IMR-90 (cell line): ENCODE measurements at regions not wholly inside any gene's neighbourhood (a gene's known extent, or its start where the extent isn't known, plus 50 kb on each side); places are given as distances from the start of the nearest gene placed in this dataset.

Source experiments
- ATAC-seq: fragments of 200-7000 bp; cut with Tn5 transposase; 2 replicates; pipeline ENCODE4 v1.9.1; 2020; ENCODE audit warnings: low read depth, mild to moderate bottlenecking, moderate library complexity
- BruUV-seq: library from RNA; stranded (reverse); fragments of 400-500 nt; replicated peaks from 2 replicates; lab custom pipeline; 2021; lab: Mats Ljungman, UMichigan
- CTCF ChIA-PET: fragments of 300-600 bp; formaldehyde crosslinking; extraction: SDS; loops from one replicate; lab custom pipeline; 2021; ENCODE audit warnings: antibody characterized with exemption; lab: Yijun Ruan, JAX
- POLR2A ChIA-PET: fragments of 300-600 bp; sonication (Branson Sonifier 250); formaldehyde crosslinking; loops from one replicate; lab custom pipeline; 2022; ENCODE audit warnings: antibody characterized with exemption; ENCODE audit not compliant: unreplicated experiment; lab: Charles Lee
- DNase-seq: peaks from one replicate; pipeline ENCODE4 v3.0.0; 2013
- H2AFZ ChIP-seq: replicated peaks from 2 replicates; pipeline ENCODE3; 2013; ENCODE audit warnings: low read length, mild to moderate bottlenecking; ENCODE audit not compliant: poor library complexity
- H2AK5ac ChIP-seq: 2 replicates; pipeline ENCODE4 v1.6.1; 2013; ENCODE audit warnings: low read depth, low read length, inconsistent platforms
- H2AK9ac ChIP-seq: replicated peaks from 2 replicates; pipeline ENCODE3; 2013; ENCODE audit warnings: mild to moderate bottlenecking, low read depth, low read length, moderate library complexity; ENCODE audit not compliant: poor library complexity
- H2BK120ac ChIP-seq: 2 replicates; pipeline ENCODE4 v1.6.1; 2013; ENCODE audit warnings: low read depth, low read length, inconsistent platforms
- H2BK15ac ChIP-seq: 3 replicates; pipeline ENCODE4 v1.6.1; 2013; ENCODE audit warnings: low read depth, low read length, inconsistent platforms
- H2BK20ac ChIP-seq: 2 replicates; pipeline ENCODE4 v1.6.1; 2013; ENCODE audit warnings: low read depth, mild to moderate bottlenecking, inconsistent platforms, low read length, moderate library complexity
- H2BK5ac ChIP-seq: 2 replicates; pipeline ENCODE4 v1.6.1; 2013; ENCODE audit warnings: mild to moderate bottlenecking, low read depth, low read length, inconsistent platforms; ENCODE audit not compliant: poor library complexity, severe bottlenecking
- H3K14ac ChIP-seq: replicated peaks from 2 replicates; pipeline ENCODE4 v1.6.1; 2013; ENCODE audit warnings: low read depth, low read length, inconsistent platforms
- H3K18ac ChIP-seq: 2 replicates; pipeline ENCODE4 v1.6.1; 2013; ENCODE audit warnings: low read depth, low read length, control low read depth
- H3K23ac ChIP-seq: 2 replicates; pipeline ENCODE4 v1.6.1; 2013; ENCODE audit warnings: low read depth, low read length, inconsistent platforms
- H3K27ac ChIP-seq: 2 replicates; pipeline ENCODE4 v1.5.1; 2013; ENCODE audit warnings: mild to moderate bottlenecking, control low read depth, low read length; ENCODE audit not compliant: insufficient read depth
- H3K27me3 ChIP-seq: 2 replicates; pipeline ENCODE4 v1.6.1; 2013; ENCODE audit warnings: low read length; ENCODE audit not compliant: control insufficient read depth, insufficient read depth
- H3K36me3 ChIP-seq: 2 replicates; pipeline ENCODE4 v1.6.1; 2013; ENCODE audit warnings: low read length, mixed read lengths; ENCODE audit not compliant: control insufficient read depth, insufficient read depth
- H3K4ac ChIP-seq: 2 replicates; pipeline ENCODE4 v1.6.1; 2013; ENCODE audit warnings: low read depth, low read length, inconsistent platforms
- H3K4me1 ChIP-seq: 2 replicates; pipeline ENCODE4 v1.6.1; 2013; ENCODE audit warnings: low read length, mixed read lengths; ENCODE audit not compliant: control insufficient read depth, insufficient read depth
- H3K4me2 ChIP-seq: 2 replicates; pipeline ENCODE4 v1.6.1; 2013; ENCODE audit warnings: low read depth, mild to moderate bottlenecking, control low read depth, low read length, moderate library complexity
- H3K4me3 ChIP-seq: 2 replicates; pipeline ENCODE4 v1.5.1; 2013; ENCODE audit warnings: low read depth, mild to moderate bottlenecking, control low read depth, low read length, moderate library complexity; ENCODE audit not compliant: insufficient read depth
- H3K56ac ChIP-seq: 2 replicates; pipeline ENCODE4 v1.6.1; 2013; ENCODE audit warnings: low read length, inconsistent platforms; ENCODE audit not compliant: insufficient read depth; ENCODE audit errors: extremely low read depth
- H3K79me1 ChIP-seq, 2 experiments: 2 replicates each; pipeline ENCODE4 v1.6.1; 2013; ENCODE audit warnings: low read length in 2 of 2, inconsistent platforms in 1 of 2, low read depth in 1 of 2
- H3K9ac ChIP-seq: 2 replicates; pipeline ENCODE4 v1.6.1; 2013; ENCODE audit warnings: low read depth, low read length, control low read depth
- H3K9me1 ChIP-seq: 2 replicates; pipeline ENCODE4 v1.6.1; 2013; ENCODE audit warnings: low read length, inconsistent platforms; ENCODE audit not compliant: insufficient read depth
- H3K9me3 ChIP-seq: 2 replicates; pipeline ENCODE4 v1.6.1; 2013; ENCODE audit warnings: low read length; ENCODE audit not compliant: control insufficient read depth, insufficient read depth
- H4K20me1 ChIP-seq: 2 replicates; pipeline ENCODE4 v1.6.1; 2013; ENCODE audit warnings: low read length, inconsistent platforms; ENCODE audit not compliant: insufficient read depth
- H4K5ac ChIP-seq: 2 replicates; pipeline ENCODE4 v1.6.1; 2013; ENCODE audit warnings: mild to moderate bottlenecking, low read depth, low read length, control low read depth
- H4K8ac ChIP-seq, 2 experiments: 2 replicates each; pipeline ENCODE4 v1.6.1; 2013; ENCODE audit warnings: low read depth in 2 of 2, low read length in 2 of 2, control low read depth in 1 of 2, inconsistent platforms in 1 of 2
- H4K91ac ChIP-seq: 2 replicates; pipeline ENCODE4 v1.6.1; 2013; ENCODE audit warnings: low read depth, low read length, inconsistent platforms; ENCODE audit not compliant: insufficient read depth
- BHLHE40 ChIP-seq: fragments of 150-350 bp; IDR thresholded peaks from 2 replicates; pipeline ENCODE4 v1.6.1; 2016; ENCODE audit warnings: mild to moderate bottlenecking, low read depth, low read length
- CEBPB ChIP-seq: IDR thresholded peaks from 2 replicates; pipeline ENCODE4 v1.6.1; 2012; ENCODE audit warnings: low read depth, low read length, improper control_type of control experiment
- CHD1 ChIP-seq: IDR thresholded peaks from 2 replicates; pipeline ENCODE4 v1.6.1; 2012; ENCODE audit warnings: low read depth, low read length, improper control_type of control experiment
- FOS ChIP-seq: fragments of 150-350 bp; IDR thresholded peaks from 2 replicates; pipeline ENCODE4 v1.6.1; 2016; ENCODE audit warnings: low read depth, low read length
- MAFK ChIP-seq: IDR thresholded peaks from 2 replicates; pipeline ENCODE4 v1.6.1; 2012; ENCODE audit warnings: low read depth, low read length, improper control_type of control experiment
- MAZ ChIP-seq: IDR thresholded peaks from 2 replicates; pipeline ENCODE4 v1.6.1; 2012; ENCODE audit warnings: low read depth, mild to moderate bottlenecking, low read length, improper control_type of control experiment, moderate library complexity, borderline replicate concordance
- MXI1 ChIP-seq: IDR thresholded peaks from 2 replicates; pipeline ENCODE4 v1.6.1; 2012; ENCODE audit warnings: low read depth, mild to moderate bottlenecking, low read length, moderate library complexity, borderline replicate concordance
- RAD21 ChIP-seq: IDR thresholded peaks from 2 replicates; pipeline ENCODE4 v1.6.1; 2012; ENCODE audit warnings: low read length, improper control_type of control experiment
- RCOR1 ChIP-seq: IDR thresholded peaks from 2 replicates; pipeline ENCODE4 v1.6.1; 2012; ENCODE audit warnings: mild to moderate bottlenecking, low read length, improper control_type of control experiment; ENCODE audit not compliant: insufficient replicate concordance
- RFX5 ChIP-seq: IDR thresholded peaks from 2 replicates; pipeline ENCODE4 v1.8.0; 2012; ENCODE audit warnings: low read depth, mild to moderate bottlenecking, low read length, moderate library complexity
- SMC3 ChIP-seq: fragments of 150-350 bp; IDR thresholded peaks from 2 replicates; pipeline ENCODE4 v1.6.1; 2016; ENCODE audit warnings: low read depth, mild to moderate bottlenecking, antibody characterized with exemption, low read length, moderate library complexity
- WGBS, 2 experiments: methylation state at CpG; one replicate each; pipeline versions ENCODE4 v1.1.5 to v1.1.7; 2013; ENCODE audit warnings: missing lambda C conversion rate in 2 of 2; ENCODE audit not compliant: insufficient read length in 1 of 2; ENCODE audit errors: extremely low coverage in 2 of 2; 5-methylcytosine and 5-hydroxymethylcytosine counted together
- dilution Hi-C: fragments of 300-500 bp; cut with HindIII; formaldehyde crosslinking; loops from one replicate; pipeline ENCODE4 v1.14.3; 2018; ENCODE audit warnings: low sequenced_read_pairs; ENCODE audit not compliant: unreplicated experiment
- in situ Hi-C: fragments of 300-500 bp; cut with MboI; formaldehyde crosslinking; loops from 3 replicates; pipeline ENCODE4 v1.14.3; 2019; ENCODE audit warnings: low sequenced_read_pairs, inconsistent platforms, mixed read lengths
- intact Hi-C: fragments of 100-400 bp; cut with micrococcal nuclease; formaldehyde crosslinking; loops from 2 replicates; pipeline ENCODE4 v1.10.0; 2022
- TF ChIP-seq, protein P1 (sequence below): conservative IDR thresholded peaks from 2 replicates; pipeline ENCODE4 v1.5.1; 2012; ENCODE audit warnings: mild to moderate bottlenecking, low read depth, low read length, improper control_type of control experiment
- TF ChIP-seq, protein P2 (sequence below): fragments of 150-350 bp; IDR thresholded peaks from 2 replicates; pipeline ENCODE4 v1.6.1; 2016; ENCODE audit warnings: low read depth, mild to moderate bottlenecking, low read length, moderate library complexity, borderline replicate concordance
- TF ChIP-seq, protein P3 (sequence below): fragments of 150-350 bp; IDR thresholded peaks from 2 replicates; pipeline ENCODE4 v1.6.1; 2017; ENCODE audit warnings: mild to moderate bottlenecking, antibody characterized with exemption, low read length, low read depth

DNA sequence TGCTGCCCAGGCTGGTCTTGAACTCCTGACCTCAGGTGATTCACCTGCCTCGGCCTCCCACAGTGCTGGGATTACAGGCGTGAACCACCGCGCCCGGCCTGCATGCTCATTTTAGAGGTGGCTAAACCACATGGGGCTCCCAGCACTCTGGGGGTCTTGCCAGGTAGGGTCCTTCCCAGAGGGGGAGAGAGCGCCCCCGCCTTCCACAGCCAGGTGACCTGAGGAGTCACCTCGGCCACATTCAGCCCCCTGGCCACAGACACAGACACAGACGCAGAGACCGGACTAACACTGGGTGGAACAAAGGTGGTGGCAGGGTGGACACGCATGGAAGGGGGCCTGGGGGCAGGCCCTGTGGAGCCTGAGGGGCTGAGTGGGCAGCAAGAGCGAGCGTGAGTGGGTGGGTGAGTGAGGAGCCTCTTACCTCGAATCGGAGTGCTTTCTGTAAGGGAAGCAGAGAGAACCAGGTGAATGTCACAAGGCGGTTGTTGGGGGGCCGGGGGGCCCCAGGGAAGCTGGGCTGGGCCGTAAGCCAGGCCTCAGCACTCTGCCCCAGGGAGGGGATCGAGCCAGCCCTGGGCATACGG, 80.1 kb downstream of the PTPRS start:
- no peak for DNase-seq
- H2AK5ac ChIP-seq: no peak overlapping the region

More for the DNA sequence above, 80.1 kb downstream of the PTPRS start:
- H3K9me1 ChIP-seq: 0 out of 2 replicates have a peak, but pooled peaks cover 2% of the 10 kb centered on the region
- intact Hi-C loops: no loop called here
- no peak overlapping the region for H3K23ac ChIP-seq
- H2BK120ac ChIP-seq: no peak overlapping the region
- no peak overlapping the region for H3K18ac ChIP-seq
- ChIA-PET CTCF (no interaction called here), POLR2A (no interaction called here)
- no peak overlapping the region for H2AFZ ChIP-seq
- no peak overlapping the region for H3K9ac ChIP-seq
- H3K4me2 ChIP-seq: no peak overlapping the region
- H3K14ac ChIP-seq: no peak overlapping the region
- no peak overlapping the region for H3K4ac ChIP-seq
- dilution Hi-C loops: no loop called here
- no peak for ATAC-seq
- H2BK20ac ChIP-seq: no peak overlapping the region
- H2BK15ac ChIP-seq: no peak overlapping the region
- H3K4me3 ChIP-seq: no peak overlapping the region
- H3K36me3 ChIP-seq: peaks cover 57% of the 10 kb centered on the region
- in situ Hi-C loops: no loop called here
- BruUV-seq: no TSS peak
- no peak overlapping the region for H2AK9ac ChIP-seq
- H2BK5ac ChIP-seq: no peak overlapping the region
- H3K79me1 ChIP-seq: no peaks in the 10 kb centered on the region
- WGBS, 2 experiments: 95% methylated on average over 4 of the region's 20 CpGs; no CpG with 5 or more reads in 1 of the 2 experiments
- H4K8ac ChIP-seq: no peak overlapping the region
- TF ChIP-seq, protein P1, sequence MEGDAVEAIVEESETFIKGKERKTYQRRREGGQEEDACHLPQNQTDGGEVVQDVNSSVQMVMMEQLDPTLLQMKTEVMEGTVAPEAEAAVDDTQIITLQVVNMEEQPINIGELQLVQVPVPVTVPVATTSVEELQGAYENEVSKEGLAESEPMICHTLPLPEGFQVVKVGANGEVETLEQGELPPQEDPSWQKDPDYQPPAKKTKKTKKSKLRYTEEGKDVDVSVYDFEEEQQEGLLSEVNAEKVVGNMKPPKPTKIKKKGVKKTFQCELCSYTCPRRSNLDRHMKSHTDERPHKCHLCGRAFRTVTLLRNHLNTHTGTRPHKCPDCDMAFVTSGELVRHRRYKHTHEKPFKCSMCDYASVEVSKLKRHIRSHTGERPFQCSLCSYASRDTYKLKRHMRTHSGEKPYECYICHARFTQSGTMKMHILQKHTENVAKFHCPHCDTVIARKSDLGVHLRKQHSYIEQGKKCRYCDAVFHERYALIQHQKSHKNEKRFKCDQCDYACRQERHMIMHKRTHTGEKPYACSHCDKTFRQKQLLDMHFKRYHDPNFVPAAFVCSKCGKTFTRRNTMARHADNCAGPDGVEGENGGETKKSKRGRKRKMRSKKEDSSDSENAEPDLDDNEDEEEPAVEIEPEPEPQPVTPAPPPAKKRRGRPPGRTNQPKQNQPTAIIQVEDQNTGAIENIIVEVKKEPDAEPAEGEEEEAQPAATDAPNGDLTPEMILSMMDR: no peak
- TF ChIP-seq RAD21 (no peak), FOS (no peak), MXI1 (no peak), CHD1 (no peak), CEBPB (no peak), MAFK (no peak), SMC3 (no peak), BHLHE40 (no peak), MAZ (no peak), RCOR1 (no peak), RFX5 (no peak)
- TF ChIP-seq, protein P2, sequence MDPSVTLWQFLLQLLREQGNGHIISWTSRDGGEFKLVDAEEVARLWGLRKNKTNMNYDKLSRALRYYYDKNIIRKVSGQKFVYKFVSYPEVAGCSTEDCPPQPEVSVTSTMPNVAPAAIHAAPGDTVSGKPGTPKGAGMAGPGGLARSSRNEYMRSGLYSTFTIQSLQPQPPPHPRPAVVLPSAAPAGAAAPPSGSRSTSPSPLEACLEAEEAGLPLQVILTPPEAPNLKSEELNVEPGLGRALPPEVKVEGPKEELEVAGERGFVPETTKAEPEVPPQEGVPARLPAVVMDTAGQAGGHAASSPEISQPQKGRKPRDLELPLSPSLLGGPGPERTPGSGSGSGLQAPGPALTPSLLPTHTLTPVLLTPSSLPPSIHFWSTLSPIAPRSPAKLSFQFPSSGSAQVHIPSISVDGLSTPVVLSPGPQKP: no peak
- TF ChIP-seq, protein P3, sequence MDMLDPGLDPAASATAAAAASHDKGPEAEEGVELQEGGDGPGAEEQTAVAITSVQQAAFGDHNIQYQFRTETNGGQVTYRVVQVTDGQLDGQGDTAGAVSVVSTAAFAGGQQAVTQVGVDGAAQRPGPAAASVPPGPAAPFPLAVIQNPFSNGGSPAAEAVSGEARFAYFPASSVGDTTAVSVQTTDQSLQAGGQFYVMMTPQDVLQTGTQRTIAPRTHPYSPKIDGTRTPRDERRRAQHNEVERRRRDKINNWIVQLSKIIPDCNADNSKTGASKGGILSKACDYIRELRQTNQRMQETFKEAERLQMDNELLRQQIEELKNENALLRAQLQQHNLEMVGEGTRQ: no peak
- no peak overlapping the region for H4K5ac ChIP-seq
- H3K4me1 ChIP-seq: no peaks in the 10 kb centered on the region
- no peak overlapping the region for H4K91ac ChIP-seq
- H3K27ac ChIP-seq: no peak overlapping the region
- H3K27me3 ChIP-seq: no peaks in the 10 kb centered on the region
- H4K20me1 ChIP-seq: no peaks in the 10 kb centered on the region
- H3K56ac ChIP-seq: no peak overlapping the region
- peaks cover 12% of the 10 kb centered on the region for H3K9me3 ChIP-seq
